K562 (cell line): ENCODE measurements at regions not wholly inside any gene's neighbourhood (a gene's known extent, or its start where the extent isn't known, plus 50 kb on each side); places are given as distances from the start of the nearest gene placed in this dataset.

ENCODE experiments used
- CHD1 ChIP-seq: fragments of 200-600 bp; sonication (generic); IDR thresholded peaks from one replicate; pipeline ENCODE4 v1.6.1; 2012; ENCODE audit warnings: mild to moderate bottlenecking, moderate library complexity, low read length, inconsistent platforms
- CTCF ChIP-seq, 3 experiments: IDR thresholded peaks in 2 of 3; conservative IDR thresholded peaks in 1 of 3; 2 replicates each; pipeline ENCODE4 v1.5.1; 2011 to 2012; ENCODE audit warnings: low read length in 3 of 3, mild to moderate bottlenecking in 3 of 3, control low read depth in 2 of 3, improper control_type of control experiment in 1 of 3, inconsistent platforms in 1 of 3, low read depth in 1 of 3, mixed read lengths in 1 of 3, moderate library complexity in 1 of 3; ENCODE audit not compliant: insufficient read depth in 2 of 3
- MTA2 ChIP-seq: fragments of 450-650 bp; IDR thresholded peaks from 2 replicates; pipeline ENCODE4 v1.6.1; 2016; ENCODE audit warnings: low read depth
- NRF1 ChIP-seq, 2 experiments: fragments of 450-650 bp; IDR thresholded peaks in 1 of 2; conservative IDR thresholded peaks in 1 of 2; 2 replicates each; pipeline ENCODE4 v1.6.1; 2014; ENCODE audit warnings: mild to moderate bottlenecking in 2 of 2
- POLR2A ChIP-seq: fragments of 450-650 bp; conservative IDR thresholded peaks from 2 replicates; pipeline ENCODE4 v1.6.1; 2016
- POLR2AphosphoS5 ChIP-seq: IDR thresholded peaks from 2 replicates; pipeline ENCODE4 v1.6.1; 2011; ENCODE audit warnings: mild to moderate bottlenecking, low read depth, low read length, moderate library complexity; ENCODE audit not compliant: control insufficient read depth, insufficient read depth
- RAD21 ChIP-seq, 2 experiments: fragments of 250-450 bp in 1 of 2; fragments of 450-650 bp in 1 of 2; sonication (Bioruptor Pico) in 1 of 2; formaldehyde crosslinking in 1 of 2; IDR thresholded peaks in 1 of 2; conservative IDR thresholded peaks in 1 of 2; 2 replicates each; pipeline versions ENCODE4 v1.4.0 to v1.8.0; 2020 to 2022; ENCODE audit warnings: mild to moderate bottlenecking in 2 of 2, moderate library complexity in 1 of 2
- SIRT6 ChIP-seq: IDR thresholded peaks from one replicate; pipeline ENCODE4 v1.6.1; 2012; ENCODE audit warnings: low read depth, mild to moderate bottlenecking, control low read depth, inconsistent platforms, low read length, moderate library complexity
- TAF1 ChIP-seq: IDR thresholded peaks from 2 replicates; pipeline ENCODE4 v1.6.1; 2011; ENCODE audit warnings: mild to moderate bottlenecking, low read length, moderate library complexity; ENCODE audit not compliant: insufficient read depth, control insufficient read depth, severe bottlenecking; ENCODE audit errors: extremely low read depth
- ZNF584 ChIP-seq: fragments of 200-800 bp; sonication (Bioruptor generic); IDR thresholded peaks from 2 replicates; pipeline ENCODE4 v1.6.1; 2016; ENCODE audit warnings: low read depth, mild to moderate bottlenecking, missing genetic modification characterization, missing compliant biosample characterization

GRCh38 chr17:13359774-13360173, 242.0 kb downstream of the HS3ST3A1 start:
- TF ChIP-seq CHD1 (no peak), NRF1 (conservative IDR thresholded peaks at IDR 0.05 in 1 of 2, IDR thresholded peaks at IDR 0.05 in 1 of 2) (no peak), TAF1 (no peak), POLR2A (no peak), SIRT6 (no peak), ZNF584 (CRISPR knock-in tag) (no peak), MTA2 (no peak), CTCF (IDR thresholded peaks at IDR 0.05 in 2 of 3, conservative IDR thresholded peaks at IDR 0.05 in 1 of 3; ENCODE audit: insufficient read depth in 2 of 3, low read depth in 1 of 3, low read length in 3 of 3) (no peak), POLR2AphosphoS5 (no peak), RAD21 (CRISPR knock-in tag; conservative IDR thresholded peaks at IDR 0.05 in 1 of 2, IDR thresholded peaks at IDR 0.05 in 1 of 2) (no peak)
